Trophoblast cell (in vitro differentiated cells and primary cell): ENCODE measurements at regions not wholly inside any gene's neighbourhood (a gene's known extent, or its start where the extent isn't known, plus 50 kb on each side); places are given as distances from the start of the nearest gene placed in this dataset.

Source experiments
- DNase-seq, 2 donors: peaks; one replicate each; pipeline ENCODE4 v3.0.0-alpha.2; 2016
- H2AFZ ChIP-seq: 2 replicates; pipeline ENCODE4 v1.6.1; 2013; ENCODE audit warnings: low read length, moderate library complexity, mild to moderate bottlenecking; ENCODE audit not compliant: insufficient read depth, poor library complexity
- H2AK5ac ChIP-seq: 2 replicates; pipeline ENCODE4 v1.6.1; 2013; ENCODE audit warnings: mild to moderate bottlenecking, low read length
- H2BK120ac ChIP-seq: 2 replicates; pipeline ENCODE4 v1.6.1; 2013; ENCODE audit warnings: low read length, mild to moderate bottlenecking, moderate library complexity; ENCODE audit not compliant: insufficient read depth, poor library complexity
- H2BK12ac ChIP-seq: 2 replicates; pipeline ENCODE4 v1.6.1; 2013; ENCODE audit warnings: mild to moderate bottlenecking, low read length, moderate library complexity
- H2BK5ac ChIP-seq: 2 replicates; pipeline ENCODE4 v1.6.1; 2013; ENCODE audit warnings: low read length, low read depth, moderate library complexity, mild to moderate bottlenecking; ENCODE audit not compliant: poor library complexity
- H3K14ac ChIP-seq: 2 replicates; pipeline ENCODE4 v1.6.1; 2013; ENCODE audit warnings: mild to moderate bottlenecking, low read length
- H3K18ac ChIP-seq: 2 replicates; pipeline ENCODE4 v1.6.1; 2013; ENCODE audit warnings: mild to moderate bottlenecking, low read length
- H3K23ac ChIP-seq: 2 replicates; pipeline ENCODE4 v1.6.1; 2013; ENCODE audit warnings: low read length
- H3K27ac ChIP-seq: 2 replicates; pipeline ENCODE4 v1.5.1; 2013; ENCODE audit warnings: low read depth, mild to moderate bottlenecking, inconsistent platforms, low read length, moderate library complexity
- H3K27me3 ChIP-seq: 2 replicates; pipeline ENCODE4 v1.6.1; 2013; ENCODE audit warnings: inconsistent platforms, mild to moderate bottlenecking, low read length, moderate library complexity; ENCODE audit not compliant: insufficient read depth
- H3K36me3 ChIP-seq, 2 experiments: 1 replicate in 1 of 2; 2 replicates in 1 of 2; pipeline ENCODE4 v1.6.1; 2013; ENCODE audit warnings: low read length in 2 of 2, mild to moderate bottlenecking in 2 of 2, moderate library complexity in 1 of 2; ENCODE audit not compliant: insufficient read depth in 2 of 2, control insufficient read depth in 1 of 2
- H3K4ac ChIP-seq: 2 replicates; pipeline ENCODE4 v1.6.1; 2013; ENCODE audit warnings: low read depth, mild to moderate bottlenecking, low read length, moderate library complexity
- H3K4me1 ChIP-seq, 2 experiments: 1 replicate in 1 of 2; 2 replicates in 1 of 2; pipeline ENCODE4 v1.6.1; 2013; ENCODE audit warnings: low read length in 2 of 2, mild to moderate bottlenecking in 2 of 2, moderate library complexity in 1 of 2; ENCODE audit not compliant: insufficient read depth in 2 of 2, control insufficient read depth in 1 of 2
- H3K4me2 ChIP-seq: 2 replicates; pipeline ENCODE4 v1.6.1; 2013; ENCODE audit warnings: inconsistent platforms, mild to moderate bottlenecking, low read length, moderate library complexity
- H3K4me3 ChIP-seq: 2 replicates; pipeline ENCODE4 v1.5.1; 2013; ENCODE audit warnings: mild to moderate bottlenecking, low read depth, low read length, inconsistent platforms
- H3K79me1 ChIP-seq: one replicate; pipeline ENCODE4 v1.6.1; 2013; ENCODE audit warnings: low read length
- H3K79me2 ChIP-seq: 2 replicates; pipeline ENCODE4 v1.6.1; 2013; ENCODE audit warnings: low read length, mild to moderate bottlenecking; ENCODE audit not compliant: control insufficient read depth, insufficient read depth, poor library complexity
- H3K9ac ChIP-seq: 2 replicates; pipeline ENCODE4 v1.6.1; 2013; ENCODE audit warnings: mild to moderate bottlenecking, low read length
- H3K9me3 ChIP-seq: 2 replicates; pipeline ENCODE4 v1.6.1; 2013; ENCODE audit warnings: low read depth, mild to moderate bottlenecking, control low read depth, inconsistent platforms, low read length; ENCODE audit not compliant: insufficient read depth
- H4K12ac ChIP-seq: 2 replicates; pipeline ENCODE4 v1.6.1; 2013; ENCODE audit warnings: low read depth, mild to moderate bottlenecking, low read length, moderate library complexity
- H4K8ac ChIP-seq: 2 replicates; pipeline ENCODE4 v1.6.1; 2013; ENCODE audit warnings: low read depth, mild to moderate bottlenecking, low read length, moderate library complexity
- H4K91ac ChIP-seq: one replicate; pipeline ENCODE4 v1.6.1; 2013; ENCODE audit warnings: low read depth, mild to moderate bottlenecking, low read length, moderate library complexity
- WGBS: extraction: QIAGEN DNeasy Blood & Tissue Kit; methylation state at CpG from one replicate; pipeline ENCODE4 v1.1.7; 2013; ENCODE audit warnings: missing lambda C conversion rate; ENCODE audit not compliant: insufficient read length, insufficient coverage; ENCODE audit errors: extremely low coverage; 5-methylcytosine and 5-hydroxymethylcytosine counted together

- no CpG with 5 or more reads among the region's 3 CpGs for WGBS
- Histone ChIP-seq H2BK12ac (no peak overlapping the region), H3K4me3 (no peak overlapping the region)
These were observed 420.2 kb upstream of the CNKSR2 start for GRCh38 chrX:20954014-20954413.

GRCh38 chrX:20952180-20952579 is 422.0 kb upstream of the CNKSR2 start:
- no CpG with 5 or more reads among the region's 3 CpGs for WGBS

More at GRCh38 chrX:20954014-20954413, 420.2 kb upstream of the CNKSR2 start:
- Histone ChIP-seq H4K12ac (no peak overlapping the region), H3K18ac (no peak overlapping the region), H2BK5ac (no peak overlapping the region), H3K9ac (no peak overlapping the region), H3K27ac (no peak overlapping the region), H3K79me1 (no peaks in the 10 kb centered on the region), H4K91ac (no peak overlapping the region), H3K14ac (no peak overlapping the region), H3K79me2 (no peaks in the 10 kb centered on the region), H3K9me3 (no peaks in the 10 kb centered on the region), H4K8ac (no peak overlapping the region), H3K23ac (no peak overlapping the region), H3K4me2 (no peak overlapping the region), H3K27me3 (no peaks in the 10 kb centered on the region), H2BK120ac (no peak overlapping the region), H2AK5ac (no peak overlapping the region), H3K4ac (no peak overlapping the region), H3K36me3 (no peaks in the 10 kb centered on the region), H3K4me1 (peaks cover 2 to 6% of the 10 kb centered on the region in 2 experiments), H2AFZ (no peak overlapping the region)
- DNase-seq: no peak

GRCh38 chrX:20951016-20951810 is 423.0 kb upstream of the CNKSR2 start:
- no peak overlapping the region for H2AFZ ChIP-seq
- WGBS: no CpG with 5 or more reads among the region's 5 CpGs
- H3K18ac ChIP-seq: no peak overlapping the region
- no peak overlapping the region for H2BK120ac ChIP-seq
- H3K79me2 ChIP-seq: no peaks in the 10 kb centered on the region
- H3K9me3 ChIP-seq: no peaks in the 10 kb centered on the region
- H3K4me1 ChIP-seq: peaks cover 2 to 8% of the 10 kb centered on the region in 2 experiments
- H2BK5ac ChIP-seq: no peak overlapping the region
- no peak overlapping the region for H2AK5ac ChIP-seq
- no peak overlapping the region for H3K14ac ChIP-seq
- H3K27ac ChIP-seq: no peak overlapping the region
- H3K4me2 ChIP-seq: no peak overlapping the region
- no peaks in the 10 kb centered on the region for H3K36me3 ChIP-seq
- H3K27me3 ChIP-seq: no peaks in the 10 kb centered on the region
- H4K8ac ChIP-seq: no peak overlapping the region
- no peaks in the 10 kb centered on the region for H3K79me1 ChIP-seq
- H3K4ac ChIP-seq: no peak overlapping the region
- H3K4me3 ChIP-seq: no peak overlapping the region
- no peak overlapping the region for H3K23ac ChIP-seq
- H3K9ac ChIP-seq: no peak overlapping the region
- DNase-seq: peak in 1 of 2 donors; percentile 3
- no peak overlapping the region for H4K12ac ChIP-seq
- no peak overlapping the region for H4K91ac ChIP-seq
- H2BK12ac ChIP-seq: peak overlapping the region; percentile 64

More at GRCh38 chrX:20952180-20952579, 422.0 kb upstream of the CNKSR2 start:
- Histone ChIP-seq H4K91ac (no peak overlapping the region), H3K4me1 (peaks cover 2 to 7% of the 10 kb centered on the region in 2 experiments), H2AK5ac (no peak overlapping the region), H3K27me3 (no peaks in the 10 kb centered on the region), H3K9me3 (no peaks in the 10 kb centered on the region), H3K4me2 (no peak overlapping the region), H3K23ac (no peak overlapping the region), H3K27ac (no peak overlapping the region), H3K9ac (no peak overlapping the region), H3K79me2 (no peaks in the 10 kb centered on the region), H2BK12ac (no peak overlapping the region), H2AFZ (no peak overlapping the region), H3K36me3 (no peaks in the 10 kb centered on the region), H2BK5ac (no peak overlapping the region), H3K79me1 (no peaks in the 10 kb centered on the region), H2BK120ac (no peak overlapping the region), H4K8ac (no peak overlapping the region), H4K12ac (no peak overlapping the region), H3K4me3 (no peak overlapping the region), H3K18ac (no peak overlapping the region), H3K4ac (no peak overlapping the region), H3K14ac (no peak overlapping the region)
- no peak for DNase-seq

GRCh38 chrX:20947411-20947912 is 426.8 kb upstream of the CNKSR2 start:
- H3K14ac ChIP-seq: no peak overlapping the region
- H3K79me1 ChIP-seq: no peaks in the 10 kb centered on the region
- peak overlapping the region; percentile 20 for H3K27ac ChIP-seq
- peak overlapping the region; percentile 33 for H3K4me2 ChIP-seq
- H2BK12ac ChIP-seq: no peak overlapping the region
- no peak overlapping the region for H3K9ac ChIP-seq
- H4K91ac ChIP-seq: no peak overlapping the region
- H2AFZ ChIP-seq: no peak overlapping the region
- H3K27me3 ChIP-seq: no peaks in the 10 kb centered on the region
- no peak overlapping the region for H2AK5ac ChIP-seq
- no peaks in the 10 kb centered on the region for H3K79me2 ChIP-seq
- H2BK5ac ChIP-seq: no peak overlapping the region
- no peaks in the 10 kb centered on the region for H3K36me3 ChIP-seq
- no peaks in the 10 kb centered on the region for H3K9me3 ChIP-seq
- H4K12ac ChIP-seq: no peak overlapping the region
- peak; percentile 7 to 30 for DNase-seq
- no CpG with 5 or more reads among the region's 7 CpGs for WGBS
- no peak overlapping the region for H2BK120ac ChIP-seq
- peaks cover 2 to 10% of the 10 kb centered on the region in 2 experiments for H3K4me1 ChIP-seq
- no peak overlapping the region for H3K4me3 ChIP-seq
- H3K18ac ChIP-seq: no peak overlapping the region
- no peak overlapping the region for H3K23ac ChIP-seq
- no peak overlapping the region for H3K4ac ChIP-seq
- H4K8ac ChIP-seq: no peak overlapping the region
